ENCODE measurements at regions not wholly inside any gene's neighbourhood (a gene's known extent, or its start where the extent isn't known, plus 50 kb on each side); places are given as distances from the start of the nearest gene placed in this dataset.

DNA sequence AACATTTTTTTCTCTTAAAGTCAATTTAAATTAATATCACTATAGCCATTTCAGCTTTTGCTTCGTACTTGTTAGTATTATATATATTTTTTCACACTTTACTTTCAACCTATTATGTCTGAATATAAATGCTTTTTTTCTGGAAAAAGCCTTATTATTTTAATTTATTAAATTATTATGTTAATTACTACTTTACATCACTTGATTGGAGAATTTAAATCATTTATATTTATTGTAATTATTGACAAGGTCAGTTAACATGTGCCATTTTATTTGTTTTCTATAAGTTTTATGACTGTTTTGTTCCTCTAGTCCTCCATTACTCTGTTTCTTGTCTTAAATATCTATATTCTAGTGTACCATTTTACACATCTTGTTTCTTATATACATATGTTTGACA lies 1333.4 kb upstream of the MIR17HG start:
- Histone ChIP-seq H3K9ac (ENCODE audit: low read length) (no peak overlapping the region), H3K9me3 (ENCODE audit: control insufficient read depth in 1 of 2, insufficient read depth in 1 of 2, low read depth in 1 of 2, low read length in 2 of 2) (no peaks in the 10 kb centered on the region; a peak in 1 of 4 replicates), H3K27ac (ENCODE audit: low read depth, low read length) (no peak overlapping the region), H3K27me3 (ENCODE audit: insufficient read depth, low read length) (no peaks in the 10 kb centered on the region), H4K20me1 (ENCODE audit: insufficient read depth) (no peaks in the 10 kb centered on the region), H3K79me2 (ENCODE audit: insufficient read depth, low read length) (no peaks in the 10 kb centered on the region), H3K4me3 (replicated peaks in 1 of 2; ENCODE audit: low read depth in 1 of 2, low read length in 2 of 2) (no peak overlapping the region), H3K36me3 (ENCODE audit: control insufficient read depth in 1 of 2, insufficient read depth in 2 of 2, low read length in 2 of 2) (no peaks in the 10 kb centered on the region), H2AFZ (ENCODE audit: low read depth, low read length, poor library complexity, severe bottlenecking) (no peak overlapping the region), H3K9me2 (ENCODE audit: insufficient read depth) (no peaks in the 10 kb centered on the region), H3K4me2 (ENCODE audit: low read length) (no peak overlapping the region), H3K4me1 (ENCODE audit: control insufficient read depth in 1 of 2, insufficient read depth in 2 of 2, low read length in 2 of 2) (no peaks in the 10 kb centered on the region)
- TF ChIP-seq, protein P1, sequence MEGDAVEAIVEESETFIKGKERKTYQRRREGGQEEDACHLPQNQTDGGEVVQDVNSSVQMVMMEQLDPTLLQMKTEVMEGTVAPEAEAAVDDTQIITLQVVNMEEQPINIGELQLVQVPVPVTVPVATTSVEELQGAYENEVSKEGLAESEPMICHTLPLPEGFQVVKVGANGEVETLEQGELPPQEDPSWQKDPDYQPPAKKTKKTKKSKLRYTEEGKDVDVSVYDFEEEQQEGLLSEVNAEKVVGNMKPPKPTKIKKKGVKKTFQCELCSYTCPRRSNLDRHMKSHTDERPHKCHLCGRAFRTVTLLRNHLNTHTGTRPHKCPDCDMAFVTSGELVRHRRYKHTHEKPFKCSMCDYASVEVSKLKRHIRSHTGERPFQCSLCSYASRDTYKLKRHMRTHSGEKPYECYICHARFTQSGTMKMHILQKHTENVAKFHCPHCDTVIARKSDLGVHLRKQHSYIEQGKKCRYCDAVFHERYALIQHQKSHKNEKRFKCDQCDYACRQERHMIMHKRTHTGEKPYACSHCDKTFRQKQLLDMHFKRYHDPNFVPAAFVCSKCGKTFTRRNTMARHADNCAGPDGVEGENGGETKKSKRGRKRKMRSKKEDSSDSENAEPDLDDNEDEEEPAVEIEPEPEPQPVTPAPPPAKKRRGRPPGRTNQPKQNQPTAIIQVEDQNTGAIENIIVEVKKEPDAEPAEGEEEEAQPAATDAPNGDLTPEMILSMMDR (IDR thresholded peaks at IDR 0.05 in 2 of 3, conservative IDR thresholded peaks at IDR 0.05 in 1 of 3; ENCODE audit: borderline replicate concordance in 1 of 3, insufficient read depth in 1 of 3, low read depth in 2 of 3, low read length in 2 of 3) = no peak
- TF ChIP-seq SRF (IDR thresholded peaks at IDR 0.05; ENCODE audit: low read depth) = no peak
- TF ChIP-seq, protein P2, sequence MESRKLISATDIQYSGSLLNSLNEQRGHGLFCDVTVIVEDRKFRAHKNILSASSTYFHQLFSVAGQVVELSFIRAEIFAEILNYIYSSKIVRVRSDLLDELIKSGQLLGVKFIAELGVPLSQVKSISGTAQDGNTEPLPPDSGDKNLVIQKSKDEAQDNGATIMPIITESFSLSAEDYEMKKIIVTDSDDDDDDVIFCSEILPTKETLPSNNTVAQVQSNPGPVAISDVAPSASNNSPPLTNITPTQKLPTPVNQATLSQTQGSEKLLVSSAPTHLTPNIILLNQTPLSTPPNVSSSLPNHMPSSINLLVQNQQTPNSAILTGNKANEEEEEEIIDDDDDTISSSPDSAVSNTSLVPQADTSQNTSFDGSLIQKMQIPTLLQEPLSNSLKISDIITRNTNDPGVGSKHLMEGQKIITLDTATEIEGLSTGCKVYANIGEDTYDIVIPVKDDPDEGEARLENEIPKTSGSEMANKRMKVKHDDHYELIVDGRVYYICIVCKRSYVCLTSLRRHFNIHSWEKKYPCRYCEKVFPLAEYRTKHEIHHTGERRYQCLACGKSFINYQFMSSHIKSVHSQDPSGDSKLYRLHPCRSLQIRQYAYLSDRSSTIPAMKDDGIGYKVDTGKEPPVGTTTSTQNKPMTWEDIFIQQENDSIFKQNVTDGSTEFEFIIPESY (IDR thresholded peaks at IDR 0.05; ENCODE audit: extremely low read depth, insufficient replicate concordance, low read length) = no peak
- TF ChIP-seq, protein P3, sequence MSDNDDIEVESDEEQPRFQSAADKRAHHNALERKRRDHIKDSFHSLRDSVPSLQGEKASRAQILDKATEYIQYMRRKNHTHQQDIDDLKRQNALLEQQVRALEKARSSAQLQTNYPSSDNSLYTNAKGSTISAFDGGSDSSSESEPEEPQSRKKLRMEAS (IDR thresholded peaks at IDR 0.05) = no peak
- TF ChIP-seq SIN3A (IDR thresholded peaks at IDR 0.05; ENCODE audit: low read depth) = no peak
- TF ChIP-seq EGR1 (IDR thresholded peaks at IDR 0.05; ENCODE audit: low read depth) = no peak
- no peak for TF ChIP-seq ZFX (IDR thresholded peaks at IDR 0.05)
- no peak for TF ChIP-seq YY1 (IDR thresholded peaks at IDR 0.05; ENCODE audit: extremely low read depth, insufficient replicate concordance, low read depth, low read length)
- no peak for TF ChIP-seq RAD21 (IDR thresholded peaks at IDR 0.05; ENCODE audit: low read depth)
- TF ChIP-seq SP1 (IDR thresholded peaks at IDR 0.05; ENCODE audit: low read depth) = no peak
- TF ChIP-seq, protein P4, sequence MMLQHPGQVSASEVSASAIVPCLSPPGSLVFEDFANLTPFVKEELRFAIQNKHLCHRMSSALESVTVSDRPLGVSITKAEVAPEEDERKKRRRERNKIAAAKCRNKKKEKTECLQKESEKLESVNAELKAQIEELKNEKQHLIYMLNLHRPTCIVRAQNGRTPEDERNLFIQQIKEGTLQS (IDR thresholded peaks at IDR 0.05) = no peak
- TF ChIP-seq TCF7L2 (IDR thresholded peaks at IDR 0.05; ENCODE audit: borderline replicate concordance, extremely low read depth, insufficient read depth, insufficient read length) = no peak
- no peak for TF ChIP-seq JUND (IDR thresholded peaks at IDR 0.05)
- no peak for TF ChIP-seq EZH2phosphoT487 (IDR thresholded peaks at IDR 0.05; ENCODE audit: borderline replicate concordance)
- no peak for TF ChIP-seq CBX3 (IDR thresholded peaks at IDR 0.05; ENCODE audit: low read depth)
- TF ChIP-seq FOSL1 (IDR thresholded peaks at IDR 0.05; ENCODE audit: low read depth) = no peak
- ATAC-seq = no peak
- ChIA-PET CTCF (no interaction called here), RAD21 (ENCODE audit: low non-redundant PET in 1 of 2, low total read pairs in 2 of 2, uncharacterized antibody in 2 of 2, unreplicated experiment in 2 of 2) (no interaction called here), POLR2A (no interaction called here)
- DNase-seq (ENCODE audit: low read depth, low spot score) = no peak
- intact Hi-C loops (cut with micrococcal nuclease) = no loop called here
- BruUV-seq (replicated peaks) = no TSS peak

Data from HCT116 (cell line).